ENCODE measurements at regions not wholly inside any gene's neighbourhood (a gene's known extent, or its start where the extent isn't known, plus 50 kb on each side); places are given as distances from the start of the nearest gene placed in this dataset.
A peak's percentile ranks its signal among the peaks of the same experiment; 100 is the strongest.

DNA sequence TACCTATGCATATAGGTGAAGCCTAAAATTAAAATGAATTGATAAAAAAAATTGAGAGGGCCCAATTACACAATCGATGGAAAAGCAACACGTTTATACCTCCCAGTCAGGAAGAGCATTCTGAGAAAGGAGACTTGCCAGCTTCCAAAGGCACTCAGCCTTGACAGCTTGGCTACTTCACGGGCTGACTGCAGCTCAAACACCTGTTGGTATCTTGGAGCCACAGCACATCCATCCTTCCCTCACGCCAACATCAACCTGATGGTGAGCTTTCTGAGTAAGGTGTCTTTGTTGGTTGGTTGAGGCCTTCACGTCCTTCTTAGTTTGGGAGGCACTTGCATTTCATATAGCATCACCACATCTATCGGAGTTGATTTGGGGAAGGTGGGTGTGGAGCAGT lies 598.9 kb upstream of the DIPK2B start:
- peak overlapping the region in 1 of 3 donors; percentile 11 for H3K27ac Mint-ChIP-seq
- peaks cover 8 to 10% (median 9%) of the 10 kb centered on the region in 3 donors for H3K4me1 Mint-ChIP-seq
- no peak overlapping the region for H3K4me3 Mint-ChIP-seq
- H3K9me3 Mint-ChIP-seq, result peaks cover 0 to 3% (median 0%) of the 10 kb centered on the region in 3 donors
- H3K36me3 Mint-ChIP-seq, result no peaks in the 10 kb centered on the region
- H3K27me3 Mint-ChIP-seq, result peaks cover 5% of the 10 kb centered on the region

- Mint-ChIP-seq H3K4me1 (peaks cover 7 to 11% (median 9%) of the 10 kb centered on the region in 3 donors), H3K27me3 (peaks cover 3% of the 10 kb centered on the region), H3K9me3 (peaks cover 0 to 3% (median 0%) of the 10 kb centered on the region in 3 donors), H3K4me3 (no peak overlapping the region), H3K27ac (no peak overlapping the region), H3K36me3 (peaks cover 2% of the 10 kb centered on the region)
Observed at GRCh38 chrX:45795546-45795945, 594.9 kb upstream of the DIPK2B start.

- Mint-ChIP-seq H3K27me3 (peaks cover 3% of the 10 kb centered on the region), H3K27ac (no peak overlapping the region), H3K4me3 (peak overlapping the region in 1 of 4 donors; percentile 62), H3K4me1 (peaks cover 7 to 11% (median 9%) of the 10 kb centered on the region in 3 donors), H3K36me3 (peaks cover 2% of the 10 kb centered on the region), H3K9me3 (peaks cover 0 to 3% (median 0%) of the 10 kb centered on the region in 3 donors)
Observed at GRCh38 chrX:45794995-45795337, 594.3 kb upstream of the DIPK2B start.

- peaks cover 7 to 11% (median 9%) of the 10 kb centered on the region in 3 donors for H3K4me1 Mint-ChIP-seq
- no peak overlapping the region for H3K4me3 Mint-ChIP-seq
- peaks cover 3% of the 10 kb centered on the region for H3K27me3 Mint-ChIP-seq
- no peak overlapping the region for H3K27ac Mint-ChIP-seq
- H3K36me3 Mint-ChIP-seq, result peaks cover 2% of the 10 kb centered on the region
- peaks cover 0 to 3% (median 0%) of the 10 kb centered on the region in 3 donors for H3K9me3 Mint-ChIP-seq
Observed at GRCh38 chrX:45794323-45794994, 593.8 kb upstream of the DIPK2B start.

DNA sequence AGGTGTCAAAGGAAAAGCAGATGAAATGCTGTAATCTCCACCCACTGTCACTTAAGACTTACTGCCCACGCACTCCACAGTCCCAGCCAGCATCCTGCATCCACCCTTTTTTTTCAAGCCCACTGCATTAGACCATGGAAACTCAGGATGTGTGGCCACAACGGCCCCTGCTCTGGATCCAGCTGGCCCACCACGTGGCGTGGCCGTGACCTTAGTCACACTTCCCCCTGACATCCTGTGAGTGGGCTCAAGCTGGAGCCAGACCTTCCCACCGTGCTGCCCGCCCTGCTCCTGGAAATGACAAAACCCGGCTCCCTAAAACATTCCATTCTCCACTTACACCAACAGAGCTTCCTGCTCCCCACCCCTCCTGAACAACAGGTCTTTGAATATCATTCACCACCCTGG lies 588.3 kb upstream of the DIPK2B start:
- Mint-ChIP-seq H3K9me3 (peaks cover 0 to 5% (median 0%) of the 10 kb centered on the region in 3 donors), H3K27me3 (peaks cover 15% of the 10 kb centered on the region), H3K36me3 (peaks cover 2% of the 10 kb centered on the region), H3K27ac (peak overlapping the region in 1 of 3 donors; percentile 89), H3K4me1 (peaks cover 3 to 7% (median 3%) of the 10 kb centered on the region in 3 donors), H3K4me3 (no peak overlapping the region)

DNA sequence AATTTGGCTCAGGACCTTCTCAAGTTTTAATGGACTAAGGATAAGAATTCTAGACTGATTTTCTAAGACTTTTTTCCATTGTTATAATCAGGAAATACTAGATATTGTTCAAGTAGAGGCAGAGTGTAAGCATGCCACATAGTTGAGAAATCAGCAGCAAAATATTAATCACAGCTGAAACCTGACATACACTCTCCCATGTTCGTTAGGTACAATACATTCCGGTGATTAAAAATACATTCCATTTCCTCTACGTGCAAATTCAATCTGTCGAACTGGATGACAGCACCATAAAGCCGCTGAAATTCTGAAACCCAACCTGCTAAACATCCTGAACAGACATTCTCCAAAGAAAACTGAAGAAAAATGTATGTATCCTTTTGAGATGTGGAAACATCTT lies 587.6 kb upstream of the DIPK2B start:
- H3K9me3 Mint-ChIP-seq, result peaks cover 0 to 5% (median 0%) of the 10 kb centered on the region in 3 donors
- peaks cover 2% of the 10 kb centered on the region for H3K36me3 Mint-ChIP-seq
- peaks cover 15% of the 10 kb centered on the region for H3K27me3 Mint-ChIP-seq
- peaks cover under 1 to 4% (median 1%) of the 10 kb centered on the region in 3 donors for H3K4me1 Mint-ChIP-seq
- no peak overlapping the region for H3K4me3 Mint-ChIP-seq
- no peak overlapping the region for H3K27ac Mint-ChIP-seq

DNA sequence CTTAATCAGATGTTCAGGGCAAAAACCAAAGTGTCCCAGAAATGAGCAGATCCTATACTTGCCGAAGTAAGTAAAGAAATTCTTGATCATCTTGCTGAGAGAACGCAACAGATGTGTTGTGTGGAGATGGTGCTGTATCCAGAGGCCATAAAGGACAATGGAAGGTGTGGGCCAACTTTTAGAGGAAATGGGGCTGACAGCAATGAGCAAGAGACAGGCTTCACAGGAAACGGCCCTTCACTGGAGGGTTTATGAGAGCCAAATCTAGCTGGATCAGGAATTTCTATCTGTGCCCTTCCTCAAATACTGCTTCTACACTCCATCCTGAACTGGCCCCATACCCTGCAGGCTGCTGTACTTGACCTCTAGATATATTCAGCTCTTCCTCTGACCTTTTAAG lies 583.9 kb upstream of the DIPK2B start:
- Mint-ChIP-seq H3K27me3 (peaks cover 15% of the 10 kb centered on the region), H3K4me3 (no peak overlapping the region), H3K36me3 (no peaks in the 10 kb centered on the region), H3K4me1 (no peaks in the 10 kb centered on the region), H3K27ac (no peak overlapping the region), H3K9me3 (peaks cover 0 to 2% (median 0%) of the 10 kb centered on the region in 3 donors)

DNA sequence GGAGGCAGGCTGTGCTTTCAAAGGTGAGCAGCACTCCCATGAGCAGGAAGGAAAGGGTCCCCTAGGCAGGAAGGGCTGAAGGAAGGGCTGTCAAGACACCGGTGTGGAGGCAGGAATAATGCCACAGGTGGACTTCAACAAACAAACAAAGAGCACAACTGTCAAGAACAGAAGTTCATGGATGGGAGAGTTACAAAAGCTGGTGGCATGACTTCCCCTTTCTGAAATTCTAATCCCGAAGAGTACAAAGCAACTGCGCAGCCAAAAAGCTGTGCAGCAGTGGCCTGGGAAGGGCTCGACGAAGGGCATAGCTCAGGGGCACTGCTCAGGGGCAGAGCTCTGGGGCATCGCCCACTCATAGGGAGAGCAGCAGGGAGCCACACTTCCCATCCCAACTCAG lies 582.3 kb upstream of the DIPK2B start:
- Mint-ChIP-seq H3K4me1 (no peaks in the 10 kb centered on the region), H3K27me3 (peaks cover 9% of the 10 kb centered on the region), H3K9me3 (peaks cover 0 to 1% (median 0%) of the 10 kb centered on the region in 3 donors), H3K36me3 (no peaks in the 10 kb centered on the region), H3K27ac (no peak overlapping the region), H3K4me3 (peak overlapping the region in 1 of 4 donors; percentile 2)

DNA sequence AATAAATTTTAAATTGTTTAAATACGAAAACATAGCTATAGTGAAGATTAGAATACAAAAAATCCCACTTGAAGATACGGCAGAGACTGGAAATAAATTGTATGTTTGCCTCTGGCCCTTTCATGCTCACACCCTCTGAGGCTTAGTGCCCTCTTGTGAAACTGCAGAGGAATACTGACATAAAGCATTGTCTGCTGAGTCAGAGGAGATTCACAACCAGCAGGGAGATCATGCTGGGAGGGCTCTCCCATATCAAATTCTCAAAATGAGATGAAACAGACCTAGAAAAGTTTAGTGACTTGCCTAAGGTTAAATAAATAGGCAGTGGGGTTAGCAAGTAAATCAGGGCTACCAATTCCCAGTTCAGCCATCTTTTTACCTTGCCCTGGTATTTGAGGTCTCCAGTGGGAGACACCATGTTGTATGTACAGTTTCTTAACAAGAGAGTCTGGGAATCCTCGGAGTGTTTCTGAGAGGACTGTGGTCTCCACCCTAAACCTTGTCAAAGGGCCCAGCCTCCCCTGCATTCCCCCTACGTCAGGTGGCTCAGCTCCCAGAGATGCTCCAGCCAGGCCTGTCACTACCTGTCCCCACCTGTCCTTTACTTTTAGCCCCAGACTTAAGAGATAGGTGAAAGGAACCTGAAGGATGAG lies 581.4 kb upstream of the DIPK2B start:
- H3K27ac Mint-ChIP-seq, result no peak overlapping the region
- H3K4me1 Mint-ChIP-seq, result peaks cover 0 to 3% (median 0%) of the 10 kb centered on the region in 3 donors
- H3K4me3 Mint-ChIP-seq, result no peak overlapping the region
- H3K27me3 Mint-ChIP-seq, result peaks cover 8% of the 10 kb centered on the region
- no peaks in the 10 kb centered on the region for H3K36me3 Mint-ChIP-seq
- no peaks in the 10 kb centered on the region for H3K9me3 Mint-ChIP-seq

DNA sequence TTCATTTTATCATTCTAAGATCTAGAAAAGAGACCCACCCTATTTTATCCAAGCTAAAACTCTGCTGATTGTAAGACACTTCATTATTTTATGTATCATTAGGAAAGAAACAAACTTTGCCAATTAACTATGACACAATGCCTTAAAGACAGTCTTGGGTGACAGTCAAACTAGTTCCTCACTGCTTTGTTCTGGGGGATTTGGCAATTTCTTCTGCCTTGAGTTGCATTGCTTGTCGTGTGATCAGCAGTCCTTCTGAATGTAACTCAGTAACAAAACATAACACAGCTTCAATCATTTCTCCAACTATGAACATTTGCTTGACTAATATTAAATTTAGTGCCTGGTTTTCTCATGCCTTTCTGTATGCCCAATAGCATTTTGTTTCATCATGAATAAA lies 577.9 kb upstream of the DIPK2B start:
- H3K9me3 Mint-ChIP-seq, result no peaks in the 10 kb centered on the region
- peaks cover 0 to 3% (median 0%) of the 10 kb centered on the region in 3 donors for H3K4me1 Mint-ChIP-seq
- H3K4me3 Mint-ChIP-seq, result no peak overlapping the region
- H3K27ac Mint-ChIP-seq, result no peak overlapping the region
- H3K36me3 Mint-ChIP-seq, result no peaks in the 10 kb centered on the region
- peaks cover 3% of the 10 kb centered on the region for H3K27me3 Mint-ChIP-seq

DNA sequence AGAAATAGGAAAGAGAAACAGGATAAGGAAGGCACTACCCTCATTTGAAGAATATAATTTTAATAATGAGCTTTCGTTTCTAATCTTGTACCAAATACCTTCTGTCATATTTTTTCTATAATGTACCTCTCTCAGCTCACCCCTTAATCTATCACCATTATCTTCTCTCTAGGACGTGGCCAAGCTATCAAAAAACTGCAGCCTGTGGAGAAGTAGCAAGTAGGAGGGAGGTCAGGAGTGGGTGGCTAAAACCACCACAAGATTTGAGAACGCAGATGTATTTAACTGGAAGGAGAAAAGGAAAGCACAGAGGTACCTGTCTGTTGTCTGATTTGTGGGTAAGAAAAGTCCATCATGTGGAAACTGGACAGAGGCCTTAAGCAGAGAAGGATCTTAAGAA lies 576.7 kb upstream of the DIPK2B start:
- Mint-ChIP-seq H3K4me1 (peaks cover 0 to 3% (median 0%) of the 10 kb centered on the region in 3 donors), H3K4me3 (no peak overlapping the region), H3K9me3 (no peaks in the 10 kb centered on the region), H3K36me3 (no peaks in the 10 kb centered on the region), H3K27me3 (peaks cover 6% of the 10 kb centered on the region), H3K27ac (no peak overlapping the region)

- Mint-ChIP-seq H3K4me3 (peak overlapping the region in 1 of 4 donors; percentile 25), H3K36me3 (no peaks in the 10 kb centered on the region), H3K27ac (no peak overlapping the region), H3K27me3 (peaks cover 6% of the 10 kb centered on the region), H3K4me1 (peaks cover 9 to 16% (median 14%) of the 10 kb centered on the region in 3 donors), H3K9me3 (no peaks in the 10 kb centered on the region)
Observed at GRCh38 chrX:45775468-45775867, 574.8 kb upstream of the DIPK2B start.

- H3K4me3 Mint-ChIP-seq, result peak overlapping the region in 1 of 4 donors; percentile 25
- no peaks in the 10 kb centered on the region for H3K36me3 Mint-ChIP-seq
- H3K27me3 Mint-ChIP-seq, result peaks cover 6% of the 10 kb centered on the region
- no peak overlapping the region for H3K27ac Mint-ChIP-seq
- H3K9me3 Mint-ChIP-seq, result no peaks in the 10 kb centered on the region
- peaks cover 11 to 19% (median 16%) of the 10 kb centered on the region in 3 donors for H3K4me1 Mint-ChIP-seq
Observed at GRCh38 chrX:45774961-45775360, 574.3 kb upstream of the DIPK2B start.

DNA sequence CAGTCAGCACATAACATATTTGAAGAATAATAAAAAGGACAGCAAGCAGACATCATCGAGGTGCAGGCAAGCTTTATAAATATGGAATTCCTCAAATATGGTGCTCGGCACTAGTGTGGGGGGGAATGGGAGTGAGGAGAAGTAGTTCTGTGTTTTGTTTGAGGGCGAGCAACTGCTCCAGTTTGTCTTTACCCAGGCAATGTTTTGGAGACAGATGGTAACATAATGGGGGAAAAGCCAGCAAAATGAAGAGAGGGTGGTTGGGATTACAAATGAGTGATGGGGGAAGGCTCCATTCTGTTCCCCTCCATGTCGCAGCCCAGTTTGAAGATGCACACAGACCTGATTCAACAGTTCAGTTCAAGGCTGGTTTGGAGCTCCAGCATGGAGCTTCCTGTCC lies 572.9 kb upstream of the DIPK2B start:
- Mint-ChIP-seq H3K4me1 (peaks cover 11 to 30% (median 16%) of the 10 kb centered on the region in 3 donors), H3K27ac (no peak overlapping the region), H3K27me3 (peaks cover 6% of the 10 kb centered on the region), H3K9me3 (no peaks in the 10 kb centered on the region), H3K4me3 (no peak overlapping the region), H3K36me3 (no peaks in the 10 kb centered on the region)

DNA sequence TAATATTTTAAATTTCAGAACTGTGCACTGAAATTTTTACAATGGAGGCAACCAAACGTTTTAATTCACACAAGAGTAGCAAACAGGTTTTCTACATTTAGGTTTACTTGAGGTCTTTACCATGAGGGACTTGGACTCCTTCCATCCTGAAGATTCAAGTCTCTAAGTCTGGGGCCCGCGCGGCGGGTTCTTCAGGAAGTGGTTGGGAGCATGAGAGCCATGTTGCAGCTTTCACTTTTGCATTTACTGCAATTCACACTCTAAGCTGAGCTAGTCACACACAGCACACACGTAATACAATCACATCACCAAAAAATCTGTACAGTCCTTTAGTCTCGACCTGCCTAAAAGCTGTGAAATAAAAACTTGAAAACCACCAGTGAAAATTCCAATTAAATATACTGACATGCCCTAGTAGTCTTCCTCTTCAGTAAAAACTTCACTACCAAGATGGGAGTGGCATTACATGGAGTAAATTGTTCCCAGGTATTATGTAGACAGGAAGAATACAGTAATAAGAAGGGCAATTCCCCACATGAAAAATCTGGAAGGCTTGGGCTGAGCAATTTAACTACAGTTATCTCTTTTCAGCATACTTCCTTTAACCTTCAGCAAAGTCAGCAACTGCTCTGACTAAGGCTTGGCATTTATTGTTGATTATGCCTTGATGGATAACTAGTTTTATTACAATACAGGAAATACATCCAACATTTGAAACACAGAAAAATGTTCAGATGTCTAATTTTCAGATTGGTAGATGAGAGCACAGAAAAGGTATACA lies 571.1 kb upstream of the DIPK2B start:
- Mint-ChIP-seq H3K27ac (peak overlapping the region; percentile 81 to 97 (median 85)), H3K36me3 (no peaks in the 10 kb centered on the region), H3K27me3 (peaks cover 3% of the 10 kb centered on the region), H3K4me3 (peak overlapping the region; percentile 84 to 98 (median 89)), H3K9me3 (no peaks in the 10 kb centered on the region), H3K4me1 (peaks cover 13 to 43% (median 17%) of the 10 kb centered on the region in 3 donors)
